WTC11 (cell line): ENCODE measurements at regions not wholly inside any gene's neighbourhood (a gene's known extent, or its start where the extent isn't known, plus 50 kb on each side); places are given as distances from the start of the nearest gene placed in this dataset.

ENCODE experiments used
- ATAC-seq: fragments of 200-7000 bp; cut with Tn5 transposase; 2 replicates; pipeline ENCODE4 v1.10.0; 2021; ENCODE audit warnings: mild to moderate bottlenecking, moderate library complexity
- CTCF ChIA-PET: fragments of 300-600 bp; sonication (Branson Sonifier 250); formaldehyde crosslinking; loops from one replicate; lab custom pipeline; 2021; ENCODE audit warnings: antibody characterized with exemption; lab: Charles Lee
- POLR2A ChIA-PET: fragments of 350-600 bp; sonication (Branson Sonifier 250); formaldehyde crosslinking; loops from one replicate; lab custom pipeline; 2021; ENCODE audit warnings: antibody characterized with exemption; lab: Charles Lee
- DNase-seq: peaks from one replicate; pipeline ENCODE4 v3.0.0; 2021; ENCODE audit warnings: low spot score
- H3K27ac Mint-ChIP-seq: 2 replicates; pipeline ENCODE4 v1.8.0; 2021; ENCODE audit warnings: mixed read lengths
- H3K27me3 Mint-ChIP-seq: 2 replicates; pipeline ENCODE4 v1.8.0; 2021; ENCODE audit warnings: low read depth, mild to moderate bottlenecking, moderate library complexity, mixed read lengths
- H3K36me3 Mint-ChIP-seq: 2 replicates; pipeline ENCODE4 v1.8.0; 2021; ENCODE audit warnings: mixed read lengths
- H3K4me1 Mint-ChIP-seq: 2 replicates; pipeline ENCODE4 v1.8.0; 2022; ENCODE audit warnings: mixed read lengths
- H3K4me3 Mint-ChIP-seq: 2 replicates; pipeline ENCODE4 v1.8.0; 2021; ENCODE audit warnings: mild to moderate bottlenecking, moderate library complexity, mixed read lengths
- H3K9me3 Mint-ChIP-seq: 2 replicates; pipeline ENCODE4 v1.8.0; 2021; ENCODE audit warnings: mixed read lengths
- ATF2 ChIP-seq: sonication (generic); formaldehyde crosslinking; IDR thresholded peaks from 2 replicates; pipeline ENCODE4 v1.8.1; 2022; ENCODE audit warnings: low read depth, missing genetic modification reagents, borderline replicate concordance
- ATF3 ChIP-seq: sonication (generic); formaldehyde crosslinking; conservative IDR thresholded peaks from 2 replicates; pipeline ENCODE4 v1.8.1; 2022; ENCODE audit warnings: mild to moderate bottlenecking, missing genetic modification reagents
- CBFB ChIP-seq: sonication (generic); formaldehyde crosslinking; IDR thresholded peaks from 2 replicates; pipeline ENCODE4 v1.8.1; 2022; ENCODE audit warnings: mild to moderate bottlenecking, low read depth, missing genetic modification reagents
- E2F5 ChIP-seq: sonication (generic); formaldehyde crosslinking; IDR thresholded peaks from 2 replicates; pipeline ENCODE4 v1.8.1; 2022; ENCODE audit warnings: mild to moderate bottlenecking, moderate library complexity, missing genetic modification reagents
- JAZF1 ChIP-seq: fragments of 250-450 bp; sonication (Bioruptor Pico); IDR thresholded peaks from 2 replicates; pipeline ENCODE4 v1.9.0; 2021; ENCODE audit warnings: moderate library complexity, mild to moderate bottlenecking, inconsistent platforms
- KAT7 ChIP-seq: sonication (generic); formaldehyde crosslinking; IDR thresholded peaks from 2 replicates; pipeline ENCODE4 v1.8.1; 2023; ENCODE audit warnings: missing genetic modification reagents, mild to moderate bottlenecking, borderline replicate concordance
- MXD4 ChIP-seq: fragments of 250-450 bp; sonication (Bioruptor Pico); IDR thresholded peaks from 2 replicates; pipeline ENCODE4 v1.8.0; 2021; ENCODE audit warnings: mild to moderate bottlenecking, moderate library complexity, borderline replicate concordance
- MYBL2 ChIP-seq: sonication (generic); formaldehyde crosslinking; IDR thresholded peaks from 2 replicates; pipeline ENCODE4 v1.8.1; 2023; ENCODE audit warnings: mild to moderate bottlenecking, moderate library complexity, missing genetic modification reagents
- SP1 ChIP-seq: sonication (generic); formaldehyde crosslinking; conservative IDR thresholded peaks from 2 replicates; pipeline ENCODE4 v1.8.1; 2022; ENCODE audit warnings: missing genetic modification reagents
- ZNF138 ChIP-seq: sonication (generic); formaldehyde crosslinking; conservative IDR thresholded peaks from 2 replicates; pipeline ENCODE4 v1.8.1; 2022; ENCODE audit warnings: mild to moderate bottlenecking, moderate library complexity, missing genetic modification reagents
- ZNF671 ChIP-seq: fragments of 250-450 bp; sonication (Bioruptor Pico); IDR thresholded peaks from 2 replicates; pipeline ENCODE4 v1.8.0; 2021; ENCODE audit warnings: mild to moderate bottlenecking
- TF ChIP-seq, protein P1 (sequence below): sonication (generic); formaldehyde crosslinking; IDR thresholded peaks from 2 replicates; pipeline ENCODE4 v1.8.1; 2023; ENCODE audit warnings: mild to moderate bottlenecking, missing genetic modification reagents, borderline replicate concordance
- TF ChIP-seq, protein P2 (sequence below): sonication (generic); formaldehyde crosslinking; IDR thresholded peaks from 2 replicates; pipeline ENCODE4 v1.8.0; 2023; ENCODE audit warnings: missing genetic modification reagents, mild to moderate bottlenecking, borderline replicate concordance

DNA sequence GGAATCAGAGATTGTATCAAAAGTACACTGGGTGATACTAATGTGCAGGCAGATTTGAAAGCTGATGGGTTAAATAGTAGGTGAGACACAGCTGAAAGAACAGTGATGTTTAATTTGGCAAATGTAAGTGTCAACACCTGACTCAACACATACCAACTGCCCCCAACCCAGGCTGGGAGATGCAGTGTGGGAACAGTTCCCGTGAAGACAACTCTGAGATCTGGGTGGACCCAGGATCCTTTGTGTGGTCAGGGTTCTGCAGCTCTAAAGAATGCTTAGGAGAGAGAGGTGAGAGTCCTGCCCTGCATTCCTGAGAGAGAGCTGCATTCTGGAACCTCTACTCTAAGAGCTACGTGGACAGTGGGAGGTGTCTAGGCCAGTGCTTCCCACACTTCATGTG, 479.7 kb downstream of the RPS24 start:
- TF ChIP-seq CBFB (CRISPR knock-in tag), result no peak
- no peak for TF ChIP-seq ZNF138 (CRISPR knock-in tag)
- no peak for TF ChIP-seq MXD4 (CRISPR knock-in tag)
- TF ChIP-seq ZNF671 (CRISPR knock-in tag), result no peak
- TF ChIP-seq E2F5, result no peak
- TF ChIP-seq MYBL2 (CRISPR knock-in tag), result no peak
- TF ChIP-seq, protein P1, sequence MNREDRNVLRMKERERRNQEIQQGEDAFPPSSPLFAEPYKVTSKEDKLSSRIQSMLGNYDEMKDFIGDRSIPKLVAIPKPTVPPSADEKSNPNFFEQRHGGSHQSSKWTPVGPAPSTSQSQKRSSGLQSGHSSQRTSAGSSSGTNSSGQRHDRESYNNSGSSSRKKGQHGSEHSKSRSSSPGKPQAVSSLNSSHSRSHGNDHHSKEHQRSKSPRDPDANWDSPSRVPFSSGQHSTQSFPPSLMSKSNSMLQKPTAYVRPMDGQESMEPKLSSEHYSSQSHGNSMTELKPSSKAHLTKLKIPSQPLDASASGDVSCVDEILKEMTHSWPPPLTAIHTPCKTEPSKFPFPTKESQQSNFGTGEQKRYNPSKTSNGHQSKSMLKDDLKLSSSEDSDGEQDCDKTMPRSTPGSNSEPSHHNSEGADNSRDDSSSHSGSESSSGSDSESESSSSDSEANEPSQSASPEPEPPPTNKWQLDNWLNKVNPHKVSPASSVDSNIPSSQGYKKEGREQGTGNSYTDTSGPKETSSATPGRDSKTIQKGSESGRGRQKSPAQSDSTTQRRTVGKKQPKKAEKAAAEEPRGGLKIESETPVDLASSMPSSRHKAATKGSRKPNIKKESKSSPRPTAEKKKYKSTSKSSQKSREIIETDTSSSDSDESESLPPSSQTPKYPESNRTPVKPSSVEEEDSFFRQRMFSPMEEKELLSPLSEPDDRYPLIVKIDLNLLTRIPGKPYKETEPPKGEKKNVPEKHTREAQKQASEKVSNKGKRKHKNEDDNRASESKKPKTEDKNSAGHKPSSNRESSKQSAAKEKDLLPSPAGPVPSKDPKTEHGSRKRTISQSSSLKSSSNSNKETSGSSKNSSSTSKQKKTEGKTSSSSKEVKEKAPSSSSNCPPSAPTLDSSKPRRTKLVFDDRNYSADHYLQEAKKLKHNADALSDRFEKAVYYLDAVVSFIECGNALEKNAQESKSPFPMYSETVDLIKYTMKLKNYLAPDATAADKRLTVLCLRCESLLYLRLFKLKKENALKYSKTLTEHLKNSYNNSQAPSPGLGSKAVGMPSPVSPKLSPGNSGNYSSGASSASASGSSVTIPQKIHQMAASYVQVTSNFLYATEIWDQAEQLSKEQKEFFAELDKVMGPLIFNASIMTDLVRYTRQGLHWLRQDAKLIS (CRISPR knock-in tag), result no peak
- no peak for TF ChIP-seq ATF2 (CRISPR knock-in tag)
- no peak for TF ChIP-seq KAT7 (CRISPR knock-in tag)
- TF ChIP-seq JAZF1 (CRISPR knock-in tag), result no peak
- Mint-ChIP-seq H3K4me3 (no peak overlapping the region), H3K4me1 (no peaks in the 10 kb centered on the region), H3K9me3 (no peaks in the 10 kb centered on the region), H3K27ac (no peak overlapping the region), H3K36me3 (no peaks in the 10 kb centered on the region), H3K27me3 (no peaks in the 10 kb centered on the region; the same call in 1 of the 2 replicates)
- ChIA-PET CTCF (interaction anchor here (1.2 kb wide), 1 partner anchor 18 kb away, joined by 3 read pairs; no protein-coding TSS in a partner anchor), POLR2A (no interaction called here)
- DNase-seq, result no peak
- no peak for ATAC-seq

DNA sequence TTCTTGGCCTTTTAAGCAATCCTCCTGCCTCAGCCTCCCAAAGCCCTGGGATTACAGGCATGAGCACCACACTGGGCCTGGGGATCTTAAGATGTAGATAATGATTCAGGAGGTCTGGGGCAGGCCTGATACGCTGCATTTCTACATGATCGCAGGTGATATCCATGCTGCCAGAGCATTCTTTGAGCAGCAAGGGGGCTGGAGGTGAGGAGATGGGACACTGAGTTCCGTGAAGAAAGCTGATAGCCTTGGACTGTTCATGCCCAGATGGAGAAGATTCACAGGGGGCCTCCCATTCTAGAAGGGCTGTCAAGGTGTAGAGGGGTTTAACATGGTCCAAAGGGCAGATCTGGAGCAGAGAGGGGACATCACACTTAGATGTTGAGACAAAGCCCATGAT, 480.3 kb downstream of the RPS24 start:
- Mint-ChIP-seq H3K27ac (no peak overlapping the region), H3K27me3 (no peaks in the 10 kb centered on the region; the same call in 1 of the 2 replicates), H3K4me3 (no peak overlapping the region), H3K36me3 (no peaks in the 10 kb centered on the region), H3K4me1 (no peaks in the 10 kb centered on the region), H3K9me3 (no peaks in the 10 kb centered on the region)
- ATAC-seq, result no peak
- DNase-seq, result no peak
- TF ChIP-seq SP1 (CRISPR knock-in tag) (no peak), ATF3 (CRISPR knock-in tag) (no peak)
- TF ChIP-seq, protein P2, sequence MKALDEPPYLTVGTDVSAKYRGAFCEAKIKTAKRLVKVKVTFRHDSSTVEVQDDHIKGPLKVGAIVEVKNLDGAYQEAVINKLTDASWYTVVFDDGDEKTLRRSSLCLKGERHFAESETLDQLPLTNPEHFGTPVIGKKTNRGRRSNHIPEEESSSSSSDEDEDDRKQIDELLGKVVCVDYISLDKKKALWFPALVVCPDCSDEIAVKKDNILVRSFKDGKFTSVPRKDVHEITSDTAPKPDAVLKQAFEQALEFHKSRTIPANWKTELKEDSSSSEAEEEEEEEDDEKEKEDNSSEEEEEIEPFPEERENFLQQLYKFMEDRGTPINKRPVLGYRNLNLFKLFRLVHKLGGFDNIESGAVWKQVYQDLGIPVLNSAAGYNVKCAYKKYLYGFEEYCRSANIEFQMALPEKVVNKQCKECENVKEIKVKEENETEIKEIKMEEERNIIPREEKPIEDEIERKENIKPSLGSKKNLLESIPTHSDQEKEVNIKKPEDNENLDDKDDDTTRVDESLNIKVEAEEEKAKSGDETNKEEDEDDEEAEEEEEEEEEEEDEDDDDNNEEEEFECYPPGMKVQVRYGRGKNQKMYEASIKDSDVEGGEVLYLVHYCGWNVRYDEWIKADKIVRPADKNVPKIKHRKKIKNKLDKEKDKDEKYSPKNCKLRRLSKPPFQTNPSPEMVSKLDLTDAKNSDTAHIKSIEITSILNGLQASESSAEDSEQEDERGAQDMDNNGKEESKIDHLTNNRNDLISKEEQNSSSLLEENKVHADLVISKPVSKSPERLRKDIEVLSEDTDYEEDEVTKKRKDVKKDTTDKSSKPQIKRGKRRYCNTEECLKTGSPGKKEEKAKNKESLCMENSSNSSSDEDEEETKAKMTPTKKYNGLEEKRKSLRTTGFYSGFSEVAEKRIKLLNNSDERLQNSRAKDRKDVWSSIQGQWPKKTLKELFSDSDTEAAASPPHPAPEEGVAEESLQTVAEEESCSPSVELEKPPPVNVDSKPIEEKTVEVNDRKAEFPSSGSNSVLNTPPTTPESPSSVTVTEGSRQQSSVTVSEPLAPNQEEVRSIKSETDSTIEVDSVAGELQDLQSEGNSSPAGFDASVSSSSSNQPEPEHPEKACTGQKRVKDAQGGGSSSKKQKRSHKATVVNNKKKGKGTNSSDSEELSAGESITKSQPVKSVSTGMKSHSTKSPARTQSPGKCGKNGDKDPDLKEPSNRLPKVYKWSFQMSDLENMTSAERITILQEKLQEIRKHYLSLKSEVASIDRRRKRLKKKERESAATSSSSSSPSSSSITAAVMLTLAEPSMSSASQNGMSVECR (CRISPR knock-in tag), result no peak
- CTCF ChIA-PET, result interaction anchor here (0.6 kb wide), 1 partner anchor 79 kb away, joined by 4 read pairs; no protein-coding TSS in a partner anchor
- POLR2A ChIA-PET, result no interaction called here
